Caco-2 (cell line): ENCODE measurements at regions not wholly inside any gene's neighbourhood (a gene's known extent, or its start where the extent isn't known, plus 50 kb on each side); places are given as distances from the start of the nearest gene placed in this dataset.

Source experiments
- BruUV-seq: library from RNA; stranded (reverse); fragments of 400-500 nt; replicated peaks from 2 replicates; lab custom pipeline; 2021; lab: Mats Ljungman, UMichigan
- CTCF ChIA-PET: fragments of 300-600 bp; sonication (Branson Sonifier 250); formaldehyde crosslinking; loops from one replicate; lab custom pipeline; 2022; ENCODE audit warnings: antibody characterized with exemption; lab: Charles Lee
- POLR2A ChIA-PET: fragments of 300-600 bp; sonication (Branson Sonifier 250); formaldehyde crosslinking; loops from one replicate; lab custom pipeline; 2022; ENCODE audit warnings: antibody characterized with exemption; lab: Charles Lee
- DNase-seq, 2 experiments: peaks; one replicate each; pipeline versions ENCODE4 v3.0.0 to v3.0.0-alpha.2; 2020 to 2022
- H3K27me3 ChIP-seq: replicated peaks from 2 replicates; pipeline ENCODE4 v1.6.0; 2011; ENCODE audit warnings: low read length; ENCODE audit not compliant: control insufficient read depth, insufficient read depth
- H3K36me3 ChIP-seq: 2 replicates; pipeline ENCODE4 v1.5.1; 2011; ENCODE audit warnings: low read length; ENCODE audit not compliant: control insufficient read depth, insufficient read depth
- H3K4me1 ChIP-seq: fragments of 250-450 bp; sonication (Bioruptor Pico); 2 replicates; pipeline ENCODE4 v1.5.1; 2020; ENCODE audit warnings: mild to moderate bottlenecking
- H3K4me3 ChIP-seq: 2 replicates; pipeline ENCODE4 v1.5.1; 2011; ENCODE audit warnings: low read depth, mild to moderate bottlenecking, control low read depth, low read length
- H3K9me3 ChIP-seq: fragments of 250-450 bp; sonication (Bioruptor Pico); 2 replicates; pipeline ENCODE4 v1.5.1; 2020; ENCODE audit warnings: mild to moderate bottlenecking, moderate library complexity
- H3K27ac Mint-ChIP-seq: one replicate; pipeline ENCODE4 v1.8.0; 2022; ENCODE audit warnings: mixed read lengths; ENCODE audit not compliant: unreplicated experiment
- H3K27me3 Mint-ChIP-seq: one replicate; pipeline ENCODE4 v1.8.0; 2022; ENCODE audit warnings: mixed read lengths; ENCODE audit not compliant: insufficient read depth, unreplicated experiment
- H3K36me3 Mint-ChIP-seq: one replicate; pipeline ENCODE4 v1.8.0; 2022; ENCODE audit warnings: mild to moderate bottlenecking, mixed read lengths; ENCODE audit not compliant: insufficient read depth, unreplicated experiment
- H3K4me1 Mint-ChIP-seq: one replicate; pipeline ENCODE4 v1.8.0; 2022; ENCODE audit warnings: low read depth, mixed read lengths; ENCODE audit not compliant: unreplicated experiment
- H3K4me3 Mint-ChIP-seq: one replicate; pipeline ENCODE4 v1.8.0; 2022; ENCODE audit warnings: mild to moderate bottlenecking, moderate library complexity, mixed read lengths; ENCODE audit not compliant: unreplicated experiment
- H3K9me3 Mint-ChIP-seq: one replicate; pipeline ENCODE4 v1.8.0; 2022; ENCODE audit warnings: mixed read lengths; ENCODE audit not compliant: unreplicated experiment
- CTCF ChIP-seq, 2 experiments: fragments of 200-600 bp in 1 of 2; IDR thresholded peaks; 1 replicate in 1 of 2; 2 replicates in 1 of 2; pipeline versions ENCODE4 v1.5.1 to v1.8.0; 2011 to 2022; ENCODE audit warnings: antibody characterized with exemption in 1 of 2, control low read depth in 1 of 2, inconsistent platforms in 1 of 2, low read depth in 1 of 2, low read length in 1 of 2, mild to moderate bottlenecking in 1 of 2, moderate library complexity in 1 of 2; ENCODE audit not compliant: insufficient read depth in 1 of 2, severe bottlenecking in 1 of 2, unreplicated experiment in 1 of 2
- intact Hi-C: fragments of 100-400 bp; cut with micrococcal nuclease; formaldehyde crosslinking; loops from one replicate; pipeline ENCODE4 v1.10.0; 2022; ENCODE audit not compliant: unreplicated experiment

- Mint-ChIP-seq H3K27ac (no peak overlapping the region), H3K4me3 (no peak overlapping the region), H3K27me3 (peaks cover 10% of the 10 kb centered on the region), H3K9me3 (no peaks in the 10 kb centered on the region), H3K4me1 (no peaks in the 10 kb centered on the region), H3K36me3 (no peaks in the 10 kb centered on the region)
- intact Hi-C loops, result no loop called here
- DNase-seq, result no peak
- CTCF ChIA-PET, result no interaction called here
- no peak overlapping the region for H3K4me3 ChIP-seq
- BruUV-seq, result no TSS peak
- H3K9me3 ChIP-seq, result no peaks in the 10 kb centered on the region
- no peaks in the 10 kb centered on the region for H3K4me1 ChIP-seq
- no peak for TF ChIP-seq CTCF (IDR thresholded peaks at IDR 0.05; ENCODE audit: insufficient read depth in 1 of 2, low read depth in 1 of 2, low read length in 1 of 2, severe bottlenecking in 1 of 2, unreplicated experiment in 1 of 2)
- no peaks in the 10 kb centered on the region for H3K36me3 ChIP-seq
- POLR2A ChIA-PET, result no interaction called here
- H3K27me3 ChIP-seq, result no peaks in the 10 kb centered on the region
Measured at GRCh38 chr20:12036142-12036541, 118.4 kb downstream of the BTBD3 start.

GRCh38 chr20:12037521-12037920, 119.8 kb downstream of the BTBD3 start:
- Histone ChIP-seq H3K4me3 (no peak overlapping the region), H3K27me3 (no peaks in the 10 kb centered on the region), H3K4me1 (no peaks in the 10 kb centered on the region), H3K9me3 (no peaks in the 10 kb centered on the region), H3K36me3 (no peaks in the 10 kb centered on the region)
- Mint-ChIP-seq H3K4me3 (no peak overlapping the region), H3K27ac (no peak overlapping the region), H3K9me3 (no peaks in the 10 kb centered on the region), H3K27me3 (peaks cover 9% of the 10 kb centered on the region), H3K4me1 (no peaks in the 10 kb centered on the region), H3K36me3 (no peaks in the 10 kb centered on the region)
- no TSS peak for BruUV-seq
- DNase-seq, result no peak
- CTCF ChIA-PET, result no interaction called here
- TF ChIP-seq CTCF (IDR thresholded peaks at IDR 0.05; ENCODE audit: insufficient read depth in 1 of 2, low read depth in 1 of 2, low read length in 1 of 2, severe bottlenecking in 1 of 2, unreplicated experiment in 1 of 2), result no peak
- intact Hi-C loops, result no loop called here
- POLR2A ChIA-PET, result no interaction called here

GRCh38 chr20:12040261-12040660, 122.6 kb downstream of the BTBD3 start:
- no peaks in the 10 kb centered on the region for H3K36me3 Mint-ChIP-seq
- CTCF ChIA-PET, result no interaction called here
- H3K9me3 Mint-ChIP-seq, result no peaks in the 10 kb centered on the region
- Histone ChIP-seq H3K4me3 (no peak overlapping the region), H3K9me3 (no peaks in the 10 kb centered on the region), H3K4me1 (no peaks in the 10 kb centered on the region), H3K36me3 (no peaks in the 10 kb centered on the region), H3K27me3 (no peaks in the 10 kb centered on the region)
- H3K27ac Mint-ChIP-seq, result no peak overlapping the region
- no peak for TF ChIP-seq CTCF (IDR thresholded peaks at IDR 0.05; ENCODE audit: insufficient read depth in 1 of 2, low read depth in 1 of 2, low read length in 1 of 2, severe bottlenecking in 1 of 2, unreplicated experiment in 1 of 2)
- no TSS peak for BruUV-seq
- H3K4me1 Mint-ChIP-seq, result no peaks in the 10 kb centered on the region
- POLR2A ChIA-PET, result no interaction called here
- no peak overlapping the region for H3K4me3 Mint-ChIP-seq
- intact Hi-C loops, result no loop called here
- peaks cover 8% of the 10 kb centered on the region for H3K27me3 Mint-ChIP-seq
- DNase-seq, result no peak
